ENCODE measurements at regions not wholly inside any gene's neighbourhood (a gene's known extent, or its start where the extent isn't known, plus 50 kb on each side); places are given as distances from the start of the nearest gene placed in this dataset.

- no peaks in the 10 kb centered on the region for H3K4me1 ChIP-seq
- TF ChIP-seq POLR2A (IDR thresholded peaks at IDR 0.05) = no peak
- TF ChIP-seq EP300 (IDR thresholded peaks at IDR 0.05) = no peak
- no peak for TF ChIP-seq POLR2AphosphoS5 (IDR thresholded peaks at IDR 0.05)
- TF ChIP-seq CTCF (IDR thresholded peaks at IDR 0.05) = no peak
- 43 to 67% methylated on average over 3 to 7 of the region's 43 CpGs for WGBS, 2 donors (ENCODE audit: low coverage in 1 of 2)
- H3K27ac ChIP-seq = no peak overlapping the region
- peaks cover 84% of the 10 kb centered on the region for H3K27me3 ChIP-seq
- H3K4me3 ChIP-seq = no peak overlapping the region
- no peaks in the 10 kb centered on the region for H3K36me3 ChIP-seq
- H3K9me3 ChIP-seq = no peaks in the 10 kb centered on the region
- ATAC-seq = no peak
Observed at GRCh38 chr20:63130658-63131577, 85.0 kb downstream of the YTHDF1 start.

GRCh38 chr20:63129991-63130657 lies 85.8 kb downstream of the YTHDF1 start:
- no peak for ATAC-seq
- H3K27ac ChIP-seq = no peak overlapping the region
- no peak overlapping the region for H3K4me3 ChIP-seq
- peaks cover 85% of the 10 kb centered on the region for H3K27me3 ChIP-seq
- WGBS, 2 donors (ENCODE audit: low coverage in 1 of 2) = 30 to 40% methylated on average over 2 to 15 of the region's 28 CpGs
- H3K4me1 ChIP-seq = no peaks in the 10 kb centered on the region
- H3K36me3 ChIP-seq = no peaks in the 10 kb centered on the region
- TF ChIP-seq EP300 (IDR thresholded peaks at IDR 0.05) (no peak), CTCF (IDR thresholded peaks at IDR 0.05) (no peak), POLR2AphosphoS5 (IDR thresholded peaks at IDR 0.05) (no peak), POLR2A (IDR thresholded peaks at IDR 0.05) (no peak)
- no peaks in the 10 kb centered on the region for H3K9me3 ChIP-seq

- H3K9me3 ChIP-seq = no peaks in the 10 kb centered on the region
- no peak for ATAC-seq
- H3K27me3 ChIP-seq = peaks cover 92% of the 10 kb centered on the region
Observed at GRCh38 chr20:63129376-63129965, 86.5 kb downstream of the YTHDF1 start.

GRCh38 chr20:63128956-63129355 lies 87.0 kb downstream of the YTHDF1 start:
- peaks cover 92% of the 10 kb centered on the region for H3K27me3 ChIP-seq
- TF ChIP-seq POLR2AphosphoS5 (IDR thresholded peaks at IDR 0.05) (no peak), EP300 (IDR thresholded peaks at IDR 0.05) (no peak), CTCF (IDR thresholded peaks at IDR 0.05) (no peak), POLR2A (IDR thresholded peaks at IDR 0.05) (no peak)
- ATAC-seq = no peak
- no peak overlapping the region for H3K4me3 ChIP-seq
- H3K36me3 ChIP-seq = no peaks in the 10 kb centered on the region
- WGBS, 2 donors (ENCODE audit: low coverage in 1 of 2) = 82 to 85% methylated on average over 11 to 17 of the region's 17 CpGs
- no peak overlapping the region for H3K27ac ChIP-seq
- H3K4me1 ChIP-seq = no peaks in the 10 kb centered on the region
- no peaks in the 10 kb centered on the region for H3K9me3 ChIP-seq

More at GRCh38 chr20:63129376-63129965, 86.5 kb downstream of the YTHDF1 start:
- Histone ChIP-seq H3K27ac (no peak overlapping the region), H3K4me3 (no peak overlapping the region), H3K4me1 (no peaks in the 10 kb centered on the region), H3K36me3 (no peaks in the 10 kb centered on the region)
- 64% methylated on average over 9 of the region's 9 CpGs; no CpG with 5 or more reads in 1 of the 2 donors for WGBS, 2 donors (ENCODE audit: low coverage in 1 of 2)
- no peak for TF ChIP-seq EP300 (IDR thresholded peaks at IDR 0.05)
- TF ChIP-seq POLR2AphosphoS5 (IDR thresholded peaks at IDR 0.05) = no peak
- no peak for TF ChIP-seq CTCF (IDR thresholded peaks at IDR 0.05)
- TF ChIP-seq POLR2A (IDR thresholded peaks at IDR 0.05) = no peak
